Fibroblast of lung (primary cell): ENCODE measurements at regions not wholly inside any gene's neighbourhood (a gene's known extent, or its start where the extent isn't known, plus 50 kb on each side); places are given as distances from the start of the nearest gene placed in this dataset.

ENCODE experiments used
- EZH2 ChIP-seq: IDR thresholded peaks from 2 replicates; pipeline ENCODE4 v1.5.1; 2012; ENCODE audit warnings: low read length, control low read depth, mild to moderate bottlenecking; ENCODE audit errors: missing control alignments
- TF ChIP-seq, protein P1 (sequence below), 2 donors: IDR thresholded peaks in 1 of 2; conservative IDR thresholded peaks in 1 of 2; 1 replicate in 1 of 2; 2 replicates in 1 of 2; pipeline ENCODE4 v1.5.1; 2011 to 2012; ENCODE audit warnings: low read length in 2 of 2, control low read depth in 1 of 2, inconsistent platforms in 1 of 2, low read depth in 1 of 2, mild to moderate bottlenecking in 1 of 2

DNA sequence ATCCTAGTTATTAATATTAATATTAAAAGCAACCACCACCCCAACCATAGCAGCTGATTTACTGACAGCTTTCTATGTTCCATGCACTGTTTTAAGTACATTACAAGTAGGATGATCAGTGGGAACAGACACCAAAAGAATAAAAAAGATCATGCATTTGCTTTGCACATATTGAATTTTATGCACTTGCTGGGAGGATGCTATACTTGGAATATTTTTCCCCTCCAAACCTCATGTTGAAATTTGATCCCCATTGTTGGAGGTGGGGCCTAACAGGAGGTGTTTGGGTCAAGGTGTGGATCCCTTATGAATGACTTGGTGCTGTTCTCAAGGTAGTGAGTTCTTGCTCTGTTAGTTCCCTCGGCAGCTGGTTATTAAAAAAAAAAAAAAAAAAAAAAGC lies 178.9 kb upstream of the MYLIP start:
- TF ChIP-seq, protein P1, sequence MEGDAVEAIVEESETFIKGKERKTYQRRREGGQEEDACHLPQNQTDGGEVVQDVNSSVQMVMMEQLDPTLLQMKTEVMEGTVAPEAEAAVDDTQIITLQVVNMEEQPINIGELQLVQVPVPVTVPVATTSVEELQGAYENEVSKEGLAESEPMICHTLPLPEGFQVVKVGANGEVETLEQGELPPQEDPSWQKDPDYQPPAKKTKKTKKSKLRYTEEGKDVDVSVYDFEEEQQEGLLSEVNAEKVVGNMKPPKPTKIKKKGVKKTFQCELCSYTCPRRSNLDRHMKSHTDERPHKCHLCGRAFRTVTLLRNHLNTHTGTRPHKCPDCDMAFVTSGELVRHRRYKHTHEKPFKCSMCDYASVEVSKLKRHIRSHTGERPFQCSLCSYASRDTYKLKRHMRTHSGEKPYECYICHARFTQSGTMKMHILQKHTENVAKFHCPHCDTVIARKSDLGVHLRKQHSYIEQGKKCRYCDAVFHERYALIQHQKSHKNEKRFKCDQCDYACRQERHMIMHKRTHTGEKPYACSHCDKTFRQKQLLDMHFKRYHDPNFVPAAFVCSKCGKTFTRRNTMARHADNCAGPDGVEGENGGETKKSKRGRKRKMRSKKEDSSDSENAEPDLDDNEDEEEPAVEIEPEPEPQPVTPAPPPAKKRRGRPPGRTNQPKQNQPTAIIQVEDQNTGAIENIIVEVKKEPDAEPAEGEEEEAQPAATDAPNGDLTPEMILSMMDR (conservative IDR thresholded peaks at IDR 0.05 in 1 of 2, IDR thresholded peaks at IDR 0.05 in 1 of 2; ENCODE audit: low read depth in 1 of 2, low read length in 2 of 2): no peak
- TF ChIP-seq EZH2: no peak
